DMS53 treated with DMSO at 0.1 percent for 48 hours (cell line): ENCODE measurements at regions not wholly inside any gene's neighbourhood (a gene's known extent, or its start where the extent isn't known, plus 50 kb on each side); places are given as distances from the start of the nearest gene placed in this dataset.
"Not testable (repeated sequence)": the region's sequence is repeated elsewhere in the genome, so short reads cannot be mapped to it uniquely, and the experiment has no call there.

Source experiments
- DNase-seq: peaks from one replicate; lab custom pipeline; 2025; ENCODE audit not compliant: unreplicated experiment; lab: John Stamatoyannopoulos, UW

DNA sequence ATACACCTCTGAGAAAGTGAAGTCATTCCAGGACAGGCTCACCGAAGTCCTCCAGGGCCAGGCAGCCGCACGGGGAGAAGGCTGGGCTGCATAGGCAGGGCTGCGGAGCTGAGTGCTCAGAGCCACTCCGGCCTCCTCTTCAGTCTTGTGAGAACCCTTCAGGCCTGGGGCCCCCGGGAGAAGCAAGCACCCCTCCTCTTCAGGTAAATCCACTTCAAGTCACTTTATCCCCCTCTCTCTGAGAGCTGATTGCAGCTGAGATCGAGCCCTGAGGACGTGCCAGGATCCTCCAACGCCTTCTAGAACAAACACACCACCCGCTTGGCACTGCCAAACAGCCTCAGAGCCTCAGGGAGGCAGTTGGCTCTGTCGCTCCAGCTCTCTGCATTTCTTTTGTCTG, 1526.3 kb downstream of the BRD1 start:
- no peak for DNase-seq

DNA sequence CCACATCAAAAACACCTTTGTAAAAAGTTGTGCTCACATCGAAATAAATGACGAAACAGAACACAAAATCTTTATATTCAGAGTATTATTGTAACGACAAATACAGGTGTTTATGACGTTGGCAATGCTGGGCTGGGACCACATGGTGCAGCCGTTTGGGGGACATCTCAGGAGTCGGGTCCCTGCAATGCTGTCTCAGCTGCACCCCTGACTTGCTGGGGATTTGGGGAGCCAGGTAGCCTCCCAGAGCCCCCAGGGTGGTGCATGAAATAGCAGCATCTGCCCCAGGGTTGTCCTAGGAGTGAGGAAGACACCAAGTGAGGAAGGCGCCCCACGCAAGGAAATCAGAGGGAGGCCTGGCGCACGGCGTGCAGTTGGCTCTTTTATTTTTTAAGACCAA, 1526.8 kb downstream of the BRD1 start:
- DNase-seq: no peak

DNA sequence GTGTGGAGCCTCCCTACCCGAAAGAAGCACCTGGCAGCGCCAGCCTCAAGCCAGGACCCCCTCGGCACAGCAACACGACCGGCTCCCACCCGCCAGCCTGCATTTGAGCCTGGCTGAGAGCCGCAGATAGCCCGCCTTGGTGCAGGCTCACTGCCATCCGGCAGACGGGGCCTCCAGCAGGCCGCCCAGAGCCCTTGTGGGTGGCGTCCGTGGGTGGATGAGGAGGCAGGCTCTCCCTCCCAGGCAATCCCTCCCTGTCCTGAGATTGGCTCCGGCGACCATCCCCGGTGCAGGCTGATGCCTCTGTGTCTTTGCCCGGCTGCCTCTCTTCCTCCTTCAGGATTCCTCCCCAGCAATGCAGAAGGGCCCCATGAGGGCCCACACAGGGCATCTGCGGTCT, 1527.9 kb downstream of the BRD1 start:
- no peak for DNase-seq

DNA sequence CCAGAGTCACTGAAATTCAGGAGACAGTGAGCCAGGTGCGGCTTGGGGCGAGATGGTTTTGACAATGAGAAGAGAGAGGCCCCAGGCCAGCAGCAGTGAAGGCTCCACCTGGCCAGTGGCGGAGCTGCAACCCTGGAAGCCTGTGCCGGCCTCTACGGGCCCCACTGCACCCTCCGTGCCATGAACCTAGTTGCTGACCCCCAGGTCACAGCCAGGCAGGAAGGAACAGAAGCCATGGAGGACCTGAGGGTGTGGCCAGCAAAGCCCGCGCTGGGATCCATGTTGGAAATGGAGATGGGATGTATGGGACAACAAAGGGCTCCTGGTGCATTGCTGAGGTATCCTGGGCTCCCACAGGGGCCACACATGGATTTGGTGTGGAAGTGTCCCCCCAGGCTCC, 1528.5 kb downstream of the BRD1 start:
- no peak for DNase-seq

DNA sequence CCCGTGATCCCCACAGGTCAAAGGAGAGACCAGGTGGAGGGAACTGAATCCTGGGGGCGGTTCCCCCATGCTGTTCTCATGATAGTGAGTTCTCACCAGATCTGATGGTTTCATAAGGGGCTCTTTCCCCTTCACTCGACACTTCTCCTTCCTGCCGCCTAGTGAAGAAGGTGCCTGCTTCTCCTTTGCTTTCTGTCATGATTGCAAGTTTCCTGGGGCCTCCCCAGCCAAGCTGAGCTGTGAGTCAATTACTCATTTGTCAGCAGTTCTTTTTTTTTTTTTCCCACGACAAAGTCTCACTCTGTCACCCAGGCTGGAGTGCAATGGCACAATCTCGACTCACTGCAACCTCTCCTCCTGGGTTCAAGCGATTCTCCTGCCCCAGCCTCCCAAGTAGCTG, 1530.4 kb downstream of the BRD1 start:
- no peak for DNase-seq

DNA sequence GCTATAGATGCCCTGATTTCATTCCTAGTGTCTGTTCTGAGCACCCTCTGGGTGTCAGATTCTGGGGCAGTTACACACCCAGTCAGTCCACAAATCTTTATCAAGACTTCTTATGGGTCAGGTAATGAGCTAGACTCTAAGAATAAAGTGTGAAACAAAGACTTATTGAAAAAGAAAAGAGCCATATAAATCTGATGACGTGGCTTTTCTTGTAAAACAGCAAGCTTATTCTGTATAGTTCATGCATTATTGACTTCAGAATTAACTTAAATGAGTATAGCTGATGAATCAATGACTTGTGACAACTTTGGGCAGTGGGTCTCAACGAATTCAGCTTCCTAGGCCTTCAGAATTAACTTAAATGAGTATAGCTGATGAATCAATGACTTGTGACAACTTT, 1527.5 kb downstream of the TBC1D22A start:
- not testable (repeated sequence) for DNase-seq

DNA sequence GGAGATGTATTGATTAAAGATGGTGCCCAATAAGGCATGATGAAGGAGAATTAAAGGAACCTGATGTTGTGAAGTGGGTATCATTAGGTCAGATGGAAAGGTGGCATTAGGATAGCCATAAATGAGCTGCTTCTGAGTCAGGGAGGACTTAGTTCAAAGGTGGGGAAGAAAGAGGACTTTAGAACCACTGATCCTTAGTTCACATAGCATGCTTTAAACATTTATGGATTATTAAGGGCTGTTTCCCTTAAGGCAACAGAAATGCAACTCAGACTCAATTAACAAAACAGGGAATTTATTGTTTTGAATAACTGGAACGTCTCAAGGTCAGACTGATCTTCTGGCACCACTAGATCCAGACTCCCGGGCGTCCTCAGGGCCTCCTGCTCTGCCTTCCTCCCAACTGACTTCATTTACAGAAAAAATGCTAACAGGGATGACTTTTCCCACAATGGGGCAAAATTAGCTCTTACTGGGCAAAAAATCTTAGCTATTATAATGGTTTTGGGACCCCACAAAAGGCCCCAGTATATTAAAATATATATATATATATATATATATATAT, 1526.0 kb downstream of the TBC1D22A start:
- no peak for DNase-seq

DNA sequence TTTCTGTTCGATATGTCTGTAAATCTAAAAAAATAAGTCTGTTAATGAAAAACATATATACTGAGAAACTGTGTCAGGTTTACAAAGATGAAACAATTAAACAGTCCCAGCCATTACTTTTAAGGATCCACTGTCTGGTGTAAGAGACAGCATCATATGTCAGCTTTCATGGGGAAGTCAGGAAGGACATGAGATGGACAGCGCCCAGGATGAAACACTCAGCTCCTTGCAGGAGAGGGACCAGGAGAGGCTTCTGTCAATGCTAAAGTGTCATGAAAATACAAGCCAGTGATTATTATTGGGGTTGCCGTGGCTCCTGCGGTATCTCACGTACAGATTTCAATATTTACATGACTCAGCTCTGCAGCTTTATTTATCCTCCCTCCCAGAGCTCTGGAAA, 1524.6 kb downstream of the TBC1D22A start:
- no peak for DNase-seq

DNA sequence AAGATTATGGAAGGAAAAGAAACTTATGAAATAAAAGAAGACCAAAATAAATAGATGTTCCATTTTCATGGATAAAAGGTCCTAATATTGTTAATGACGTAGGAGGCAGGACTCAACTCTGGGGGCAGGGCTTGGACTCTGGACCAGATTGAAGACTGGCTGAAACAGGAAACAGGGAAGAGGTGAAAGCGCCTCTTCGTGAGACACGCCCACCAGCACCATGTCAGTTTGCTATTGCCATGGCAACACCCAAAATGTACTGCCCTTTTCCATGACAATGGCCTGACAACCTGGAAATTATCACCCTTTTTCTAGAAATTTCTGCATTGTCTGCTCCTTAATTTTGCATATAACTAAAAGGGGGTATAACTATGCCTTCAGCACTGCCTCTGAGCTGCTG, 1522.2 kb downstream of the TBC1D22A start:
- no peak for DNase-seq

DNA sequence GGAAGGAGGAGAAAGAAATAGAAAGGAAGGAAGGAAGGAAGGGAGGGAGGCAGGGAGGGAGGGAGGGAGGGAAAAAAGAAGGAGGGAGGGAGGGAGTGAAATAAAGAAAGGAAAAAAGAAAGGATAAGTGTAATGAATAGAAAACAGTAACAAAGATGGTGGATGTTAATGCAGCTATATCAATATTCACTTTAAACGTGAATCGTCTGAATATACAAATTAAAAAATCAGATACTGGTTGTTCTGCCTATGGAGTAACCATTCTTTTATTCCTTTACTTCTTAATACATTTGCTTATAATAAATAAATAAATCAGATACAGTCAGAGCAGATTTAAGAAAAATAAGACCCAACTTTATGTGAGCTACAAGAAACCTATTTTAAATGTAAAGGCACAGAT, 1520.4 kb downstream of the TBC1D22A start:
- no peak for DNase-seq

DNA sequence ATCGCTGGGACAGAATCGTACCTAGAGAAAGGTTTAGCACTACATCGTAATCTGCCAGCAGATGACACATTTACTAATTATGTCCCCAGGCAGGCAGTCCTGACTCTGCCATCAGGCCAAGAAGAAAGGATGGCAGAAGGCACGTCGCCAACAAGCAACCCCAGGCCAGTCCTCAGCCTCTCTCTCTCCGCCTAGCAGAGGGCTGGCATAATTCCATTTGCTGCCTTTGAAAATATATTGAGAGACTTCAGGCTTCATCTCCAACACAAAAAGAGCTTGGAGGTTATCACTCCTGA, 1517.0 kb downstream of the TBC1D22A start:
- no peak for DNase-seq

DNA sequence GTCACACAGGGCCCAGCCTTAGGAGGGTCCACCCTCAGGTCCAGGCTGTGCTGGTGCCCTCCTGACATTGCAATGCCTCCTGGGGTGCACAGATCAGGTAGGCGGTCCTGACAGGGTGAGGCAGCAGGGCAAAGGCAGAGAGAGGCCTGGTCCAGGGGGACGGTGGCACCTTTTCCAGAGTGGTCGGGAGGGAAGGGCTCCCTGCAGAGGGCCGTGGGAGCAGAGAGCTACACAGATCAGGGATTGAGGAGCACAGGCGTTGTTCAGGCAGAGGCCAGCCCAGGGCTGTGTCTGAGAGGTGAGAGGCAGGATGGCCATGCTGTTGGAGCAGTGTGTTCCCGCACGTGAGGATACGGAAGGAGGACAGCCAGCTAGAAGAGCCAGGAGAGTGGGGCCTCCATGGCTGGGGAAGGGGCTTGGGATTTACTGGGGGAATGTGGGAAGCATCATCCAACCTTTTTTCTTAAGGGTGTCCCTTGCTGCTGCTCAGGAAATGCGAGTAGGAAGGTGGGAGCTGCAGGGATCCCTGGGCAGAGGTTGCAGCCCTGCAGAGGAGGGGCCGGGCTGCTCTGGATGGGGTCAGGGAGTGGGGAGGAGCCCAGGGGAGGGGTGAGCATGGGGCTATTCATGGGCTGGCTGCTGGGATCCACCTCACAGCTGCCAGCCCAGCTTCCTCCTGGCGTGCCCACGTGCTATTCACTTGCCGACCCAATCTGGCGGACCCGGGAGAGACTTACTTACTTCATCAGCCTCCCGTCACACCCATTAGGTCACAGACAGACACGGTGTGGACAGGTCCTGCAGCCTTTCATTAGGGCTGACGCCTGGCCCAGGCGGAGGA, 1516.4 kb downstream of the TBC1D22A start:
- DNase-seq: no peak

DNA sequence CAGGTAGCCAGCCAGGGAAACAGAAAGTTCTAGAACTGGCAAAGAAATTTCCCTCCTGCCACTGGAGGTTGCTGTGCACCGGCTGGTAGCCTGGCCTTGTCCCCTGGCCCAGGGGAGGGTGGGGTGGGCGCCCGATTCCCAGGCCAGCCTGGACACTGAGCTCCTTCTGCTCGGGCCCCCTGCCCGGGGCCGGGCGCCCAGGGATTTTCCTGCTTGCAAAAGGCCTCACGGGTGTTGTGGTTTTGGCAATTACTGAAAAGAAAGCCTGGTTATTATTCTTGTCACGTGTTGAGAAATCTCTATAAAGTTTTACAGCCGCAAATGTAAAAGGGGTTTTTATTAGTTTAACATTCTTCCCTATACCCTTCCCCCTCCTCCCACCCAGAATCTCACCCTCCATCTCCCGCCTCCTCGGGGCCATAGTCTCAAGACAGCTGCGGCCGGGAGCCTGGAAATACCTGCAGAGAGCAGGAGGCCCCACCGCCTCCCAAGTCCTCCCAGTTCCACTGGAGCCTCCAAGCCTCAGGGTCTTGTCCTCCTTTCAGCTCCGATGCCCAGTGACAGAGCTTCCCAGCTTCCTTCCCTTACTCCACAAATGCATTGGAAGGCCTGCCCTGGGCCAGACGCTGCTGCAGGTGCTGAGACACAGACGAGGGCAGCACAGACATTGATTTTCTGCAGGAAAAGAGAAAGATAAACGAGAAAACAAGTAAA, 1515.6 kb downstream of the TBC1D22A start:
- DNase-seq: no peak

DNA sequence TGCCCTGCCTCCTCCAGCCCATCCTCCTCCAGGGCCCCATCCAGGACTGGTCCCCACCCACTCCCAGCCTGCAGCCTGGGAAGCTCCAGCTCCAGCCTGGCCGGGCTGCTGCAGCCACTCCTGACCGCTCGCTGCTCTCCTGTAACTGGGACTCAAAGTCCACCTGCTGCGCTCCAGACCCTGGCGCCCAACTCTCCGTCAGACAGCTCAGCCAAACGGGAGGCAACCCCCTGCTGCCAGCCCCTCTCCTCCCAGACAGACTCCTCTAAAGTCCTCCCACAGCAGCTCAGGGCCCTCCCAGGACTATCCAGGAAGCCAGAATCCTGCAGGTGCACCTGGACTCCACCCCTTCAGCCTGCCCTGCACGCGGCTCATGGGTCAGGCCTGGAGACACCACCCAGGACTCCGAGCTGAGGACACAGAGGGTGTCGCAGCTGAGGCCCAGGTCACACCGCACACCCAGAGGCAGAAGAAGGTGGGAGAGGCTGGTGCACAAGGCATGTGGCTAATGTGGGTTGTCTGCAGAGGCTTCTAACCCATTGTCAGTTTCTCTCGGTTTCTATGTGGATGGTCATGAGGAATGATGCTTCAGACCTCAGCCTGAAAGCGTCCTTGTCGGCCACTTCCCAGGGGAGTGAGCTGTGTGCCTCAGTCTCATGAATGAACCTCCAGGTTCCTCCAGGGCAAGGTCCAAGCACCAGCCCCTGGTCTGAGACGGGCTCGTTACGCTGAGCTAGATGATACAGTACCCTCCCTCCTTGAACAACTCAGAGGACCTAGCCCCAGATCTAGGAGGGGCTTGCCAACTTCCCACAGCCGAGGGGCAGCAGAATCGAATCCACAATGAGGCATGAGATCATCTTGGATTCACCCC, 1514.8 kb downstream of the TBC1D22A start:
- no peak for DNase-seq

DNA sequence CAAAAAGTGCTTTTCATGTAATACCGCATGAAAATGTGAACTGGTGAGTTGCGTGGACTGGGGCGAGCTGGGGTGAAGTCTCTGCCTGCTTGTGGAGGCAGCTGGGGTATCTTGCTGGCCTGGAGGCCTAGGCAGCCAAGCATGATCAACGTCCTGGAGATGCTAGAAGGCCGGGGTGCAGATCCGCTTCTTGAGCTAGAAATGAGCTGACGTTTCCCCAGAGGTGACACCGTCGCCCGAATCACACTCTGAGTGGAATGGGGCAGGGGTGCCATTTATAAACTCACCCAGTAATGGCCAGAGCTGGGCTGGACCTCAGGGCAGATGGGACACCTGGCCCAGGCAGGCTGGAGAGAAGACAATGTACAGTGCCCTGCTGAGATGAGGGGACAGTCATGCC, 1513.0 kb downstream of the TBC1D22A start:
- DNase-seq: no peak

DNA sequence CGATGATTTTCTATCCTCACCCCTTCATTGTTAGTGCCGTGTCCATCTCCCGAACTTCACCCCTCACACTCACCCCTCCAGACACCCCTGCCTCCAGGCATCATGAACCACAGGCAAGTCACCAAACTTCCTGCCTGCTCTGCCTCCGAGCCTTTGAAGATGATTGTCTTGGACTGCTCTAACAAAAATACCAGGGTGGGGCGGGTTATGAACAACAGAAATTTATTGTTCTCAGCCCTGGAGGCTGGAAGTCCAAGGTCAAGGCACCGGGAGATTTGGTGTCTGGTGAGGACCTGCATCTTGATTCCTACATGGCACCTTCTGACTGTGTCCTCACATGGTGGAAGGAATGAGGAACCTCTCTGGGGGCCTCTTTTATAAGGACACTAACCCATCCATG, 1508.3 kb downstream of the TBC1D22A start:
- DNase-seq: no peak

DNA sequence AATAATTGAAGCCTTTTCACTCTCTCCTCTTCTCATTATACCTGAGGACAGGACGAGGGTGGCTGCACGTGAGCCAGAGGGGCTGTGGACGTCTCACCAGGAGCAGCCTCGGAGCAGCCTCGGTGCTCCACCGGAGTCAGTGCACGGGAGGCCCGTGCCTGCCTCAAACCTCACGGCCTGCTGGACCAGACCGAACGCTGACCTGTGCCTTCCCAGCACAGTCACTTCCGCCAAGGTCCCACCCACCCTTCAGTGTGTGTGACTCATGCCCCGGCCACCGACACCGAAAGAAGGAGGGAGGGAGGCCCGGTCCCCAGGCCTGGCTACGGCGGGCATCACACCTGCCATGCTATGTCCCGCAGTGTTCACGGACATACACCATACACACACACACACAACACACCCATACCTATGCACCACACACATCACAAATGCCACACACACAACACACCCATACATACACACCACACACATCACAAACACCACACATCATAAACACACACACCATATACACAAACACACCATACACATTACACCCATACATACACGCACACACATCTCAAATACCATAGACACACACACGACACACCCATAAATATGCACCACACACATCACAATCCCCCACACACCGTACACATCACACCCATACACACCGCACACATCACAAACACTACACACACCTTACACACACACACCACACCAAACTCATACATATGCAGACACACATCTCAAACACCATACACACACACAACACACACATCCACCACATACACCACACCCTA, 1506.5 kb downstream of the TBC1D22A start:
- DNase-seq: no peak

DNA sequence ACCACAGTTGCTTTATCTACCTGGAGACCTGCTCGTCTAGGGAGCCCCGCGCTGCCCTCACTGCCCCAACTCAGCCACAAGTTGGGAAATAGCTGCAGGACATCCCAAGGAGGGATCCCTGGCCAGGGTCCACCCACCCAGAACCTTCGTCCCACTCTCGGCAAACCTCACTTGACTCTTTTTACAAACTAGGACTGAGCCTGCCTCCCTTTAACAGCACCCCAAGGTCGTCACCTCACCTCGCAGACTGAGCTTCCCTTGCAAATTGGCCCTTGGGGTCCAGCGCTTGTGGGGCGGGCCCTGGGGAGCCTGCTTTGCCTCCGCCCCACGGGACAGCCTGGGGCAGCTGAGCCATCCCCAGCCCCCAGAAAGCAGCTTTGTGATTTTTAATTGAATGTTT, 1505.8 kb downstream of the TBC1D22A start:
- DNase-seq: no peak

DNA sequence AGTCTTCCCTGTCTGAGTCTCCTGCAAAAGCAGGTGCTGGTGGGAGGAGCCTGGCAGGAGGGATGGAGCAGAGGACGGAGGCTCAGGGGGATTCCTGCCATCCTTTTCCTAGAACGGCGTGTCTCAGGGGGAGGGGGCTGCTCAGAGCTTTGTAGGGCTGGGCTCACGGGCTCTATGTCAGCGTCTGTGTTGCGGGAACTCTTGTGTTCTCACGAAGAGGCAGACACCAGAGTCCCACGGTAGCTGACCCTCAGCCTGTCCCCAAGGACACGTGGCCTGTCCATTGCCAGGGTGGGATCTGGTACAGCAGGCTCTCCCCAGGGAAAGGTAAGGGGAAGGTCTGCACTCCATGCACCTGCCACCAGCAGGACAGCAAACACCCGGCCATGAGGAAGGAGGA, 1505.2 kb downstream of the TBC1D22A start:
- no peak for DNase-seq

DNA sequence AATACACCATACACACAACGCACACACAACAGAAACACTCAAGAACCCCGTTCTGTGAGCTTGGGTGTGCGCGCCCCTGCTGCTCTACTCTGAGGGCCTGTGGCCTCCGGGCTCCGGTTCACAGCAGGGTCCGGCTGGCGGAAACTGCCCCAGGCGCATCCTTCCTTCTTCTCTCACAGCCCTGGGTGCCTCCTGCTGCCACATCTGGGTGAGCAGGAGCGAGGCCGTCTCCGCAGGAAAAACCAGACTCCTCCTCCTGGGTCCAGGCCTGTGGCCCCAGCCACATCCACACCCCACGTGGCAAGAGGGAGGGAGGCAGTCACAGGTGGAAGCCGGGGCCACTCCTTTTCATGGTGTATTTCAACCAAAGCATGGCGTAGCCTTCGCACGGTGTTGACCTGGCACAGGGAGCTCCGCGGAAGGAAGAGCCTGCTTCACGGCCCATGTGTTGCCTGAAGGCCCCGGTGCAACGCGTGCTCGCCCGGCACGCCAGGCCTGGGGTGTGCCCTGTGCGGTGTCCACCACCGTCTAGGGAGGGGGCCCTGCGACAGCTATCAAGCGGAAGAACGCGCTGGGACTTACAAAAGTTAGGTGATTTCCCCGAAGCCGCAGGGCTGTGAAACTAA, 1502.7 kb downstream of the TBC1D22A start:
- DNase-seq: no peak
